ENCODE measurements at regions not wholly inside any gene's neighbourhood (a gene's known extent, or its start where the extent isn't known, plus 50 kb on each side); places are given as distances from the start of the nearest gene placed in this dataset.

- TF ChIP-seq E2F4 (CRISPR knock-in tag; IDR thresholded peaks at IDR 0.05; ENCODE audit: borderline replicate concordance, low read depth), result no peak
- TF ChIP-seq ATF6 (CRISPR knock-in tag; IDR thresholded peaks at IDR 0.05), result no peak
- TF ChIP-seq PREB (CRISPR knock-in tag; IDR thresholded peaks at IDR 0.05; ENCODE audit: borderline replicate concordance), result no peak
- TF ChIP-seq ZBTB43 (CRISPR knock-in tag; IDR thresholded peaks at IDR 0.05), result no peak
- TF ChIP-seq ZSCAN18 (CRISPR knock-in tag; IDR thresholded peaks at IDR 0.05), result no peak
- TF ChIP-seq SP1 (CRISPR knock-in tag; conservative IDR thresholded peaks at IDR 0.05), result no peak
- no peak for TF ChIP-seq AFF4 (CRISPR knock-in tag; IDR thresholded peaks at IDR 0.05; ENCODE audit: borderline replicate concordance)
- TF ChIP-seq IRF2 (CRISPR knock-in tag; IDR thresholded peaks at IDR 0.05; ENCODE audit: borderline replicate concordance, low read depth), result no peak
- TF ChIP-seq HMGXB4 (CRISPR knock-in tag; IDR thresholded peaks at IDR 0.05), result no peak
- TF ChIP-seq SMAD4 (CRISPR knock-in tag; IDR thresholded peaks at IDR 0.05), result no peak
- TF ChIP-seq GRHL2 (CRISPR knock-in tag; IDR thresholded peaks at IDR 0.05; ENCODE audit: insufficient replicate concordance, severe bottlenecking), result no peak
- no peak for TF ChIP-seq FOXJ3 (CRISPR knock-in tag; IDR thresholded peaks at IDR 0.05; ENCODE audit: borderline replicate concordance)
- TF ChIP-seq NFATC4 (CRISPR knock-in tag; IDR thresholded peaks at IDR 0.05), result no peak
Observed at GRCh38 chr20:10733122-10733521, 59.3 kb upstream of the JAG1 start (continued).
